ENCODE measurements at regions not wholly inside any gene's neighbourhood (a gene's known extent, or its start where the extent isn't known, plus 50 kb on each side); places are given as distances from the start of the nearest gene placed in this dataset.
"Not testable (repeated sequence)": the region's sequence is repeated elsewhere in the genome, so short reads cannot be mapped to it uniquely, and the experiment has no call there.

DNA sequence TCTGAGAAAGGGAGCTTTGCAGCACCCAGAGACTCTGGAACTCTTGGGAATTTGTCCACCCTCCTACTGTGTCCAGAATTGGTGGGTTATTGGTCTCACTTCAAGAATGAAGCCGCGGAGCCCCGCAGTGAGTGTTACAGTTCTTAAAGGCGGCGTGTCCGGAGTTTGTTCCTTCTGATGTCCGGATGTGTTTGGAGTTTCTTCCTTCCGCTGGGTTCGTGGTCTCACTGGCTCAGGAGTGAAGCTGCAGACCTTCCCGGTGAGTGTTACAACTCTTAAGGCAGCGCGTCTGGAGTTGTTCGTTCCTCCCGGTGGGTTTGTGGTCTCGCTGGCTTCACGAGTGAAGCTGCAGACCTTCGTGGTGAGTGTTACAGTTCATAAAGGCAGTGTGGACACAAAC lies 824.7 kb downstream of the LRRTM4 start:
- not testable (repeated sequence) for DNase-seq

DNA sequence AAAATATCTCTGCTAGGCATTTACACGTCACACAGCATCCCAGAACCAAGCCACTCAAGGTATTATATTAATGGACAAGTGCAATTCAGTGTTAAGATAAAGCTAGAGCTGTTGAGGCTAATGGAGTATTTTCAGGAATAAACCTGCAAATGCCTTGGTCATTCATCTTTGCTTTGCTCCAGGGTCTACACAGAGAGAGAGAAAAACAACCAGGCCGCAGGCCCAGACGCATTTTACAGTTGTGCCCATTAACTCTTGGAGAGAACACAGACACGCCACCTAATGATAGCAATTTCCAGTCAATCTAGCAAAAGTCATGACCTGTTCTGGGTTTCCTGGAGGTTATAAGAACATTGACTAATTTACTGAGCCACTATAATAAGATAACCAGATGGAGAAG lies 829.3 kb downstream of the LRRTM4 start:
- no peak for DNase-seq

DNA sequence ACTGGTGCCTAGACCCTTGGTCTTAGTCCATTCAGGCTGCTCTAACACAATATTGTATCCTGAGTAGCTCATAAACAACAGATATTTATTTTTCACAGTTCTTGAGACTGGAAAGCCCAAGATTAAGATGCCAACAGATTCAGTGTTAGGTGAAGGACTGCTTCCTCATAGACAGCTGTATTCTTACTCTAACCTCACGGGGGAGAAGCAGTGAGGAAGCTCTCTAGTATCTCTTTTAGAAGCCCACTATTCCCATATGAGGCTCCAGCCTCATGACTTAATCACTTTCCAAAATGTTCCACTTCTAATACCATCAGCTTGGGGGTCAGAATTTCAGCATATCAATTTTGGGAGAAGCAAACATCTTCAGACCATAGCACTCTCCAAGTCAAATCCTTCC lies 833.4 kb downstream of the LRRTM4 start:
- no peak for DNase-seq

DNA sequence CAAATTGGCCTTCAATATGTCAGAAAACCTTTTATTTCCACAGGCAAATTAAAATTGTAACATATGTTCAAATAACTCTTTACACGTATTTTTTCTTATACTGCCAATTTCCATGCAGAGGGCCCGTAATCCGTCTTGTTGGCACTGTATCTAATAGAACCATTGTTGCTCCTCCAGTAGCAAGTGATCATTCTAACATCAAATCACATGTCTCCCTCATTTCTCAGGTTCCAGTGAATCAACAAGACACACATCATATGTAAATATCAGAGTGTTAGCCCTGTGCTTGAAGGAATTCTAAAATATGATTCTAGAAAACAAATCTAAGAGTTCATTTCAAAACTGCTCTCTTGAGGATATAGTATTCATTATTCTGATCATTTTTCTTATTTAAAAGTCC lies 834.3 kb downstream of the LRRTM4 start:
- DNase-seq, result no peak

DNA sequence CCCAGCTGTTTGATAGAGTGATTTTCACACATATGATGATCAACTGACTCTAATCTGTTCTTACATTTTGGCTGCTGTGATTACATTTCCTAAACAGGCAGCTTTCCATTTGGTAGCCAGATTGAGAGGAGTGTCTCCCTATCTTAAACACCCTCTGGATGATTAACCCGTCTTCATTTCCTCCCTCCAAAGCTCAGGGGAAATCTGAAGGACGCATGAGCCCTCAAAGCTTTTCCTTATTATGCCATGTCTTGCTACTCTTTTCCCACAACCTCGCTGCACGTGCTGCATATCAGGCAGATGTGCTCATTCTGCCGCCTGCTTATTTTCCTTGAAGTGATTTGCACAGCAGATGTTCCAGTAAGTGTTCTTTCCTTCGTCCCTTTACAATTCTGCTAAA lies 837.4 kb downstream of the LRRTM4 start:
- no peak for DNase-seq

DNA sequence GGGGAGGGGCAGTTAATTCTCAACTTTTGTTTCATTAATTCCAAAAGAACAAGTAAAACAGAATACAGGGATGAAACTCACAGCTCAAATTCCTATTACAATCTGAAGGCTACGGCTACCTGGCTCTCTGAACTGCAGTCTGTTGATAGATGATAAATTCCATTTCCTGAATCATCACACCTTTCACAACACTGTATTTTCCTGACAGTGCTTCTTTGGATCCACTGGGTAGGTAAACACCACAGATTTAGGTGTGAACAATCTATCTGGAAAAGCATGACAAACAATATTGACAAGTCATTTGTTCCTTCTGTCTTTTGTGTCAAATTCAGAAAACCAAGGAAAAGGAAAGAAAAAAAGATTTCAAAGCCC lies 843.2 kb downstream of the LRRTM4 start:
- DNase-seq, result no peak

DNA sequence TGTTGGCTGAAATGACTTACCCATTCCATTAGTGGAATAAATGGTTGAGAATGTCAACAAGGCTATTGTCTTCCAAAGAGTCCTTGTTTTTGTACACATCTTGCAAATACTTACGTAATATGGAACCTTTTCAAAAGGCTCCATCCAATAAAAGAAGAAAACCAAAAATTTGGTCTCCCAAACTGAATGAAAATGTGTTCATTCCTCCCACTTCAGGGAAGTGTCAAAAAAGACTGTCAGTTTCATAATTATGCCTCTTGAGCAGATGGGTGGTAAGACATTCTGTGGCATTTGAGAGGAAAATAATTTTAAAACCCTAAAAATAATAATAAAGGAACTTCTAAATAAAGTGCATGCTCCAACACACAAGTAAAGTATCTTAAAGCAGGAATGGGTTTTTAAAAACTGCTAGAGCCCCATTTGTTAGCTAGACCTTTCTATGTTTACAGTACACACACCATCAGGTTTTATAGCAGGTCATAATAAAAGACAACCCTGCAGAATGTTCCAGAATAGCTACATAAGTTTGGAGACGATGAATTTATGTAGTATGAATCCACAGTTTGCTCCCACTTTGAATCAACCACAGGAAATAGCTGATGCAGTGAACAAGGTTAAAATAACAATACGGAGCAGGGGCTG lies 843.7 kb downstream of the LRRTM4 start:
- DNase-seq, result no peak

DNA sequence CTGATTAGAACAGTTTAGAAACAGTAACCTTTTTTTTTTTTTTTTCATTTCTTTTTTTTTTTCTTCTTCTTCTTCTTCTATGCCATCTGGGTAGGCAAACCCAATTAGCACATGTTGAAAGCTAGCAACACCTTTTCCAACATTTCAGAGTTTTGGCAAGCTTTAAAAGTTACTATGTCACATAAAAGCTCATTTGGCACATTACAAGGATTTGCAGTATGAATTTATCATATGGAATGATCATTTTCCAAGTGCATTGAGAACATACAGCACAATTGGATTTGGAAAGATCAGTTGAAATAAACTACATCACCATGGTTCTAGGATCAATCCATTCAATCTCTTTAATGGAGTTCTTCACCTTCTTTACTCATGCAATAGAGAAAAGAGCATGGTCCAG lies 847.0 kb downstream of the LRRTM4 start:
- DNase-seq, result no peak

DNA sequence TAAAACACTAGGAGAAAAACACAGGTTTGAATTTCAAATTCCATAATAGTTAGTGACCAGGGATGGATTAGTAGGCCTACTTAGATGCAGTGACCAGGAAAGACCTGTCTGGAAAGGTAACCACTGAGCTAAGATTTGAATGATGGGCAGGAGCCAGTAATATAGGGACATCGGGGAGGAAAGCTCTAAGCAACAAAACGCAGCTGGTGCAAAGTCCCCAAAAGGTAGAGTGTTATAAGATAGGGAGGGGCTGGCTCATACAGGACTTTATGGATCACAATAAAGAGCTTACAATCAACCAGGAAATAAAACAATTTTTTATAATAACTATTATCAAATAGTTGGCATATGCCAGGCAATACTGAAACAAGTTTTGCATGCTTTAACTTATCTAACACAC lies 849.4 kb downstream of the LRRTM4 start:
- no peak for DNase-seq

DNA sequence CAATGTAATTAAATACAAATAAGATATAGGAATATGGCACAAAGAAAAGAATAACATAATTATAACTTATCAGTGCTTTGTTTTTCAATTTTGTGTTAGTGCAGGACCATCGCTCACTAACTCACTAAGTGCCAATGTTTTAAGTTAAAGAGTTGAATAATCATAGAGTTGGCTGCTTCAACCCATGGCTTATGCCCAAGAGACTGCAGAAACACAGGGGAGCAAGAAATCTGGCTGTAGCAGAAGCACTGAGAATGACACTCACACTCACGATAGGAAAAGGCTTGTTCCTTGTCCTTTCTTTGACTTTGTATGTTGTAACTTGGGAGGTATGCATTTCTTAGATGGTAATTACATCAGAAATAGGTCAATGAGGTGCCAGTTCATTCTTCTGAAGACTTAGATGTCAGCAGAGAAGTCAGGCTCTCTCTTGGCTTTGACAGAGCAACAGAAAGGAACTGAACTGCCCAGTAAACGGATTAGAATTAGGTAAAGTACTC lies 852.2 kb downstream of the LRRTM4 start:
- DNase-seq, result no peak

DNA sequence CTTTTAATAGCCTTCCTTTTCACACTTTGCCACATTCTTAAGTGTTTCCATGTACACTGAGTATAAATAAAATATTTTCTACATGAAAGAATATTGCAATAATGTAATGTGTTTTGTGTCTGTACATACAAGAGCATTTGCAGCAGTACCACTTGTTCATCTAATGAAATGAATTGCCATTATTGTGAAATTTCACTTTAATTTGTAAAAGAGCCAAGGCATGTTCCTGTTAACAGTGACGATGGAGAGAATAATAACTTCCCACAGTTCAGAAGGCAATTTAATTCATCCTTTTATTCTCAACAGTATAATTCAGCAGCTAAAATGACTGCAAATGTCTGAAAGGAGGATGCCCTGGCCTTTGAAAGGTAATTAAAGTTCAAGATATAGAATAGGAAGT lies 853.9 kb downstream of the LRRTM4 start:
- DNase-seq, result no peak

DNA sequence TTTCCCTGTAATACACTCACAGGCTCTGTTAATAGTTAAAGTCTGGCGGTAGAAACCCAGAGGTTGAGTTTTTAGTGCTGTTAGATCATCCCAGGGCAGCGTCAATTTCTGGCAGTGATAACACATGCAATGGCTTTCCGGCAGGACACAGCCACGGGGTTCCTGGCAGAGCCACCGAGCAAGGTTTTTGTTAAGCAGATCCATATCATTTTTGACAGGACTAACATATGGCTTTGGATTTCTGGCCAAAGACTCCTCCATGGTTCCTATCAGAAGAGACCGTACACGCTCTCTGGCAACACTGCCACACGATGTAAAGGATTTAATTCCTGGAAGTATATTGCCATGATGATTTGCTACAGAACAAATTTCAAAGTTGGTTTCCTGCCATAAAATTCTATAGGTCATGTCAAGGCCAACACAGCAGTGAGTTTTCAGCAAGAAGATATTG lies 854.3 kb downstream of the LRRTM4 start:
- DNase-seq, result no peak

DNA sequence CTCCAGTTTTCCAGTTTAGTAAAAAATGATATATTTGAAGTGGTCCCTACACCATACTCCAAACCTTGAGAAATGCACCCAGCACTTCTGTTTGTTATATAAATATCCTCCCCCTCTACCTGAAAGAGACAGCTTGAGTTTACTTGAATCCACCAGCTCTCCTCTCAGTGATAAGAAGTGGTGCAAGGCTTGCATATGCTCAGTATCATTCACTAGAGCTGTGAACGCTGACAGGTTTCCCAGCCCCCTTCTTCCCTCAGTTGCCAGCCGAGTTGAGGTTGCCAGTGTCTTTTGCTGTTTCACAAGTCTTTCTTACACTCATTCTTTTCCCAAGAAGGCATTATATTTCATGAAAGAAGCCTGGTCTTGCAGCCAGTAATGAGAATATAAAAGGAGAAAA lies 880.0 kb downstream of the LRRTM4 start:
- no peak for DNase-seq

DNA sequence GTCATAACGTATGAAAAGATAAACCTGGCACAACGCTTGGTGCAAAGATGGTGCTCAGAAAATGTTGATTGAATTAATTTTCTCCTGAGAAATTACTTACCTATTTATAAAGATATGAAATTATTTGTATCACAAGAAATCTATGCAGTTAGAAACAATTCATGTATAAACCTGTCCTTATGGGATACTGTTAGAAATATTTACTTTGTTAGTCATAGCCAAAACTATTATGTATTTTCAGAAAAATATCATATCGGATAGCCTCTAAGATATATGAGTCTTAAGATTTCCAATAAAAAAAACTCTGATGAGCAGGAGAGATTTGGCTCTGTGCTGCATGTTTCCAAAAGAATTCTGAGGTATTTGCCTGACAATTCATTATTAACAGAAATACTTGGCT lies 880.7 kb downstream of the LRRTM4 start:
- DNase-seq, result no peak

DNA sequence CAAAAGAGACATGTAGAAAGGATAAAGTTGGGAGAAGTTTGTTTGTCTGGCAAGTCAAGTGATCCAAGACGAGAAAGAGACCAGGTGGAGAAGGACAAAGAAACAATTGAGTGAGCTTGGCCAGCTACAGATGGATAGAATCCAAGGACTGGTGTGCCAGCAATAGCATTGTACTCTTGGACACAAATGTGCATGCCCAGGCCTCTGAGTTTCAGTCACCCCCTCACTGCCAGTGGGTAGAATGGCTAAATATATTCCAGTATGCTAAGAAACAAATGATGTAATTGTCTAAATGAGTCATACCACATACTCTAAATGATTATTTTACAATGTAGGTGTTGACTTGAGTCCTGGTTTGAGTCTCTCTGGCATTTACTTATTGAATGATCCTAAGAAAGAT lies 881.3 kb downstream of the LRRTM4 start:
- DNase-seq, result no peak

DNA sequence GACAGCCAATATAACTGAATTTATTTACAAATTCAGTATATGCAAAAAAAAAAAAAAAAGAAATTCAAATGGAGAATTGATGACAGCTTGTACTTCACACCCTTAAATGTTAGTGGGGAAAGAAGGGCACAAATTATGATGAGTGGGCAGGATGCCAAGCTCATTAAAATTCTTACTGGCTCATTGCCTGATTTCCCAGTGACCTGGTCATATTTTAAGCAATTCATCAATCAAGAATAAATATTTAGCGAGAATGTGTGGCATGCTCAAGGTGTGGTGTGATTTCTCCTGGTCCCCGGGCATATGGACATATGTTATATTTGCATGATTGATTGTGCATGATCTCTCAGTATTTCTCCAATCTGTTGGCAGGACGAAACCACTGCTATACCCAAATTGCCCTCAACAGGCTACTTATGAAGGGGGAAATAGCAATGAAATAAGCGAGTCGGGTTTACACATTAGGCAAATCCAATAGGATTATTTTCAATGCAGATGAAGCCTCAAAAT lies 883.0 kb downstream of the LRRTM4 start:
- DNase-seq, result no peak

DNA sequence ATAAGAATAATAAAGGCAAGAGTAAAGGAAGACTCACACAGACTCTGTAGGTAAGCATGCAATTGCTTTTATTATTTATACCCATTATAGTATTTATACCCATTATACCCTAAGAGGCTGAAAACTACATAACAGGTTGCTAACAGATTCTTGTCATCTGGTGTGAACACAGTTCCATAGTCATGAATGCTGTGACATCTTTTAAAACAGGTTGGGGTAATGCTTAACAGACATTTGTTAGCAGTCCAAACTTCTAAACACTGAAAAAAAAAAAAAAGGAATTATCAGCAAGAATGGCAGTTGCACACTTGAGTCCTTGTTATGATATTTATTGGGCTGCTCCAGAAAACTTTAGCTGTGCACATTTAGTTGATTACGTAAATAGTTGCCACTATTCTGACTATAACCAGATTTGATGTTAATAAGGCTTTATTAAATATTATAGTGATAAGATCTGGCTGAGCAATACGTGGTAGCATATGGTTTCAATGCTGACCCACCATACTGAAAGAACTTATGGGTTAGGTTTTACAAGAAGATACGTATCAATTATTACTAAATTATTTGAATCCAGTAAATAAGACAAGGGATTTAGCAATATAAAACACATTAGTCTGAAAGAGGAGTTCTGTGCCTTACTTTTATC lies 888.8 kb downstream of the LRRTM4 start:
- DNase-seq, result no peak

DNA sequence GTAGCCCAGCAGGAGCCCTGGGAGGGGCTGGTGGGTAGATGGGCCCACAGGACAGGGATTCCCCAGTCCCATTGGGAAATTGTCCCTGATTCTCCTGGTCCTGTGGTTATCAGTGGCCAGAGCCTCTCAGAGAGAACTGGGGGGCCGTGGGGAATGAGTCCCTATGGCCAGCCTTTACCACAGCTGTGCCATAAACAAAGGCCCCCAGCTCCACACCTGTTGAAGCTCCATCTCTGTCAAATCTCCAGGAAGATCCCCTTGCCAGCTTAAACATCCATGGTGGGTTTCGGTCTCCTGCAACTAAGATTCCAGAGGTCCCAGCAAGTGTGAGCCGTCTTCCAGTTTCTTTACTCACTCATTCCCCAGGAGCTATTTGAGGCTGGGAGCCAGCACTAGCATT lies 897.1 kb downstream of the LRRTM4 start:
- no peak for DNase-seq

DNA sequence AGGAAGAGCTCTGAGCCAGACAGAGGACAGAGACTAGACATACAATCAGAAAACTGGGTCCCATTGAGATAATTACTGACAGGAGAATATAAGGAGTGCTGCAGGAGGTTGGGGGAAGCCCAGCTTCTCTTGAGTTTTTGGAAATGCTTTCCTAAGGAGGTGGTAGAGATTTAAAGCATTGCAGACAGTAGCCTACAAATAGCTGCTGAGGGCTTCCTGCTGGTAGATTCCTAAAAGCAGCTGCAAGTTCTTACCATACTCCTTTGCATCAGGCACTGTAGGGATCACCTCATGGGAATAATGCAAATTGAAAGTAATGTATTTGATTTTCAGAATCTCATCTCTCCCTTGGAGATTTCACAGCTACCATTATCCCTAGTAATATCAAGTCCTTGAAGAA lies 902.6 kb upstream of the GCFC2 start:
- no peak for DNase-seq

DNA sequence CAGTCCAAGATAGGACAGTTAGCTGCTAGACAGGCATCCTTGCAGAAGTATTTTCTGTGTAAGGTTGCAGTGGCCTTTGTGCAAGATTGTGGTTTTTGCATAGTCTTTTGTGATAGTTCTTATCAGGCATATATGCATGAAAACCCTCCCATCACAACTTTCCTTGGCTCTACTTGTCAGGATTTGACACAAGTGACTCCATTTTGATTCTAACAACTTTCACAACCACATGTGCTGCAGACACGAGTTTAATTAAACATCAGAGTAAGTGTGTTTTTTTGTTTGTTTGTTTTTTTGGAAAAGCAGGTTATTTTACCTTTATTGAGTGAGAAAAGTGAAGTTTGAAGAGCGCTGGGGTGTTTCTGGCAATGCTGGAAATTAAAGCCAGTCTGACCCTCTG lies 902.0 kb upstream of the GCFC2 start:
- no peak for DNase-seq

DNA sequence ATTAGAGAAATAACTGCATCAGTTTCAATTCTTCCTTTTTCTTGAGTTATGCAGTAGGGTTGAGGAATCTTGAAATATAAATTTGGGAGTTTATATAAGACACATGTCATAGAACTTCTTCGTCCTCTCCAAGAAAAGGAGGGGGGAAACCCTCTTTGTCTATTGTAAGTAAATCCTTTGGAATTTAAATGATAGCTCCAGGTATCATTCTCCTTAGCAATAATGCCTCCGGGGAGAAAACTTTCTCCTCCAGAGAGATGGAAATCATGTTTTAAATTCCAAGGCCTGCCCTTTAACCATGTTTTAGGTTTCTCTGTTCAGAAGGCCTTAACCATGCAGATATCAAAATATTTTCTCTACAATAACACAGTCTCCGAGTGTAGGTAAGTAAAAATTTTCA lies 899.7 kb upstream of the GCFC2 start:
- no peak for DNase-seq

DNA sequence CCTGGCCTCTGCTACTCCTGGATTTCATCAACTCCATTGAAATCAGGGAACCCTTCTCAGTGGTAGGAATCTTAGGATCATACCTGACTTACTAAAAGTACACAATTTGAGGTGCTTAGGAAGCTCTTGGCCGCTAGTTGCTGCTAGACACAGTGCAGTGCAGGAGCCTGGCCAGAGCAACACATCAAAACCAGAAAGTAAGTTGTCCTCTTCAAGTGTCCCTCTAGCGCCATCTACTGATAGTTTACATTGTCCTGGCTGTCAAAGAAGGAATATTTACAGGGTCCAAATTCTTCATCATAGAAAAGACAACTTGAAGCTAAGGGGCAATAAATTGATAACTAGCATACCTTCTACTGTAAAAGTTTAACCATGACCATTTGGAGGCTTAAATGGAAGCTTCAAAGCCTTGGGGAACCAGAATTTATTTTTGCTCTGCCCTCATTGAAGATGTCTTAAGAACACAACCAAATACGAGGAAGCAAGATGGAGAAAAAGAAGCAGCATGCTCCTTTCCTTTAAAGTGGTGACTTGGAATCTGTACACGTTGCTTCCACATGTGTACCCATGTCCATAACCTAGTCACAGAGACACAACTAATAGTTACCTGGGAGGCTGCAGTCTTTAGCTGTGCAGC lies 889.1 kb upstream of the GCFC2 start:
- DNase-seq, result peak; percentile 4

DNA sequence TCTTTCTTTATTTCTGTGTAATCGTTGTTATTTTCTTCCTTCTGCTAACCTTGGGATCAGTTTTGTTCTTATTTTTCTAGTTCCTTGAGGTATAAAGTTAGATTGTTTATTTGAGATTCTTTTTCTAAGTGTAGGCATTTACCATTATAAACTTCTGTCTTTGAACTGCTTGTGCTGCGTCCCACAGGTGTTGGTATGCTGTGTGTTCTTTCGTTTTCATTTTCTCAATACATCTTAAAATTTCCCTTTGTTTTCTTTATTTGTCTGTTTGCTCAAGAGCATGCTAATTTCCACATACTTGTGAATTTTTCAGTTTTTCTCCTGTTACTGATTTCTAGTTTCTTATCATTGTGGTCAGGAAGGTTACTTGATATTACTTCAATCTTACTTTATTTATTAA lies 873.8 kb upstream of the GCFC2 start:
- no peak for DNase-seq

DNA sequence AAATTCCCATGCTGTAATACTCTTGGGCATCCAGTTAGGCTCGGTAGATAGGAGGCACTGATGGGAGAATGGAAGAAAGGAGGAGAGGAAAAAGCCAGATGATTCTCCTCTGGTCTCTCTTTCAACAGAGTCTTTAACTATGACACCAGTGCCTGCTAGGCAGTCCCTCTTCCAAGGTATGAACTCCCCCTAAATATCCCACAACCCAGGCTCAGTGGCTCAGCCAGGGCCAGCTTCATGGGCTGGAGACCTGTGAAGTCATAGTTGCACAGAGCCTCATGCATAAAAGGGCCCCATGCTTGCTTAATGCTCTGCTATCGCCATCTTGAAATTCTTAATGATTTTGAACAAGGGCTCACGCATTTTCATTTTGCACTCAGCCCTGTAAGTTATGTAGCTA lies 869.2 kb upstream of the GCFC2 start:
- no peak for DNase-seq
